HepG2 (cell line): ENCODE measurements at regions not wholly inside any gene's neighbourhood (a gene's known extent, or its start where the extent isn't known, plus 50 kb on each side); places are given as distances from the start of the nearest gene placed in this dataset.

Experiments
- CREB1 ChIP-seq, 2 experiments: fragments of 450-650 bp in 1 of 2; IDR thresholded peaks; 2 replicates each; pipeline ENCODE4 v1.6.1; 2016 to 2017; ENCODE audit warnings: control low read depth in 1 of 2, mild to moderate bottlenecking in 1 of 2, missing compliant biosample characterization in 1 of 2, missing genetic modification characterization in 1 of 2
- ETV5 ChIP-seq: IDR thresholded peaks from 2 replicates; pipeline ENCODE4 v1.6.1; 2018; ENCODE audit warnings: missing biosample characterization, missing genetic modification reagents, inconsistent platforms, borderline replicate concordance
- KLF6 ChIP-seq: IDR thresholded peaks from 2 replicates; pipeline ENCODE4 v1.8.0; 2016; ENCODE audit warnings: missing biosample characterization, missing genetic modification reagents
- MIER3 ChIP-seq: IDR thresholded peaks from 2 replicates; pipeline ENCODE4 v1.6.1; 2016; ENCODE audit warnings: missing compliant biosample characterization, borderline replicate concordance
- NRL ChIP-seq: sonication (generic); formaldehyde crosslinking; IDR thresholded peaks from 2 replicates; pipeline ENCODE4 v1.5.0; 2020; ENCODE audit warnings: missing genetic modification reagents, mild to moderate bottlenecking, moderate library complexity, borderline replicate concordance
- PTBP1 ChIP-seq: fragments of 200-400 bp; formaldehyde crosslinking; IDR thresholded peaks from 2 replicates; pipeline ENCODE4 v1.6.1; 2018; ENCODE audit warnings: low read length, low read depth; ENCODE audit not compliant: poor library complexity, severe bottlenecking
- SIX1 ChIP-seq: sonication (generic); formaldehyde crosslinking; IDR thresholded peaks from 2 replicates; pipeline ENCODE4 v1.4.0; 2020; ENCODE audit warnings: missing genetic modification reagents, borderline replicate concordance
- SMAD1 ChIP-seq: sonication (generic); formaldehyde crosslinking; IDR thresholded peaks from 2 replicates; pipeline ENCODE4 v1.4.0; 2020; ENCODE audit warnings: missing genetic modification reagents, low read depth, mild to moderate bottlenecking, borderline replicate concordance
- TP53 ChIP-seq: sonication (generic); formaldehyde crosslinking; conservative IDR thresholded peaks from 2 replicates; pipeline ENCODE4 v1.4.0; 2020; ENCODE audit warnings: missing genetic modification reagents
- ZSCAN31 ChIP-seq: sonication (generic); formaldehyde crosslinking; IDR thresholded peaks from 2 replicates; pipeline ENCODE4 v1.5.0; 2020; ENCODE audit warnings: low read depth, mild to moderate bottlenecking, missing genetic modification reagents
- TF ChIP-seq, protein P1 (sequence below), 2 experiments: fragments of 450-650 bp in 1 of 2; sonication (generic) in 1 of 2; formaldehyde crosslinking in 1 of 2; IDR thresholded peaks; 2 replicates each; pipeline versions ENCODE4 v1.6.1 to v1.8.0; 2016 to 2022; ENCODE audit warnings: antibody characterized with exemption in 1 of 2, mild to moderate bottlenecking in 1 of 2, missing genetic modification reagents in 1 of 2
- TF ChIP-seq, protein P2 (sequence below): sonication (generic); formaldehyde crosslinking; IDR thresholded peaks from 2 replicates; pipeline ENCODE4 v1.4.0; 2020; ENCODE audit warnings: missing genetic modification reagents; ENCODE audit errors: not compliant biosample characterization

DNA sequence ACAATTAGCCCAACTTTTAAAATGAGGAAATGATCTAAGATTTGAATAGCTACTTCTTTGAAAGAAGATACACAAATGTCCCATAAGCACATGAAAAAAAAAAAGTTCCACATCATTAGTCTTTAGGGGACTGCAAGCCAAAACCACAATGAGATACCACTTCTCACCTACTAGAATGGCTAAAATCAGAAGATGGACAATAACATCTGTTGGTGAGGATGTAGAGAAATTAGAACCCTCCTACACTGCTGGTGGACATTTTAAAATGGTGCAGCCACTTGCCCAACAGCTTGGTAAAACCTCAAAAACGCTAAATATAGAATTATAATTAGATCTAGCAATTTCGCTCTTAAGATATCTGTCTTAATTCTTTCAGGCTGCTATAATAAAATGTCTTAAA is 77.1 kb downstream of the MEX3B start (continued):
- TF ChIP-seq, protein P1, sequence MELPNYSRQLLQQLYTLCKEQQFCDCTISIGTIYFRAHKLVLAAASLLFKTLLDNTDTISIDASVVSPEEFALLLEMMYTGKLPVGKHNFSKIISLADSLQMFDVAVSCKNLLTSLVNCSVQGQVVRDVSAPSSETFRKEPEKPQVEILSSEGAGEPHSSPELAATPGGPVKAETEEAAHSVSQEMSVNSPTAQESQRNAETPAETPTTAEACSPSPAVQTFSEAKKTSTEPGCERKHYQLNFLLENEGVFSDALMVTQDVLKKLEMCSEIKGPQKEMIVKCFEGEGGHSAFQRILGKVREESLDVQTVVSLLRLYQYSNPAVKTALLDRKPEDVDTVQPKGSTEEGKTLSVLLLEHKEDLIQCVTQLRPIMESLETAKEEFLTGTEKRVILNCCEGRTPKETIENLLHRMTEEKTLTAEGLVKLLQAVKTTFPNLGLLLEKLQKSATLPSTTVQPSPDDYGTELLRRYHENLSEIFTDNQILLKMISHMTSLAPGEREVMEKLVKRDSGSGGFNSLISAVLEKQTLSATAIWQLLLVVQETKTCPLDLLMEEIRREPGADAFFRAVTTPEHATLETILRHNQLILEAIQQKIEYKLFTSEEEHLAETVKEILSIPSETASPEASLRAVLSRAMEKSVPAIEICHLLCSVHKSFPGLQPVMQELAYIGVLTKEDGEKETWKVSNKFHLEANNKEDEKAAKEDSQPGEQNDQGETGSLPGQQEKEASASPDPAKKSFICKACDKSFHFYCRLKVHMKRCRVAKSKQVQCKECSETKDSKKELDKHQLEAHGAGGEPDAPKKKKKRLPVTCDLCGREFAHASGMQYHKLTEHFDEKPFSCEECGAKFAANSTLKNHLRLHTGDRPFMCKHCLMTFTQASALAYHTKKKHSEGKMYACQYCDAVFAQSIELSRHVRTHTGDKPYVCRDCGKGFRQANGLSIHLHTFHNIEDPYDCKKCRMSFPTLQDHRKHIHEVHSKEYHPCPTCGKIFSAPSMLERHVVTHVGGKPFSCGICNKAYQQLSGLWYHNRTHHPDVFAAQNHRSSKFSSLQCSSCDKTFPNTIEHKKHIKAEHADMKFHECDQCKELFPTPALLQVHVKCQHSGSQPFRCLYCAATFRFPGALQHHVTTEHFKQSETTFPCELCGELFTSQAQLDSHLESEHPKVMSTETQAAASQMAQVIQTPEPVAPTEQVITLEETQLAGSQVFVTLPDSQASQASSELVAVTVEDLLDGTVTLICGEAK (IDR thresholded peaks at IDR 0.05): no peak
- TF ChIP-seq, protein P1 (CRISPR knock-in tag; IDR thresholded peaks at IDR 0.05): no peak
- TF ChIP-seq PTBP1 (no peak), ZSCAN31 (CRISPR knock-in tag) (no peak), SIX1 (CRISPR knock-in tag) (no peak), NRL (CRISPR knock-in tag) (no peak), TP53 (CRISPR knock-in tag) (no peak), KLF6 (CRISPR knock-in tag) (no peak), MIER3 (CRISPR knock-in tag) (no peak), ETV5 (no peak), CREB1 (IDR thresholded peaks at IDR 0.05) (no peak), CREB1 (CRISPR knock-in tag; IDR thresholded peaks at IDR 0.05) (no peak), SMAD1 (CRISPR knock-in tag) (no peak)
- TF ChIP-seq, protein P2, sequence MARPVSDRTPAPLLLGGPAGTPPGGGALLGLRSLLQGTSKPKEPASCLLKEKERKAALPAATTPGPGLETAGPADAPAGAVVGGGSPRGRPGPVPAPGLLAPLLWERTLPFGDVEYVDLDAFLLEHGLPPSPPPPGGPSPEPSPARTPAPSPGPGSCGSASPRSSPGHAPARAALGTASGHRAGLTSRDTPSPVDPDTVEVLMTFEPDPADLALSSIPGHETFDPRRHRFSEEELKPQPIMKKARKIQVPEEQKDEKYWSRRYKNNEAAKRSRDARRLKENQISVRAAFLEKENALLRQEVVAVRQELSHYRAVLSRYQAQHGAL (CRISPR knock-in tag): no peak
